ENCODE measurements at regions not wholly inside any gene's neighbourhood (a gene's known extent, or its start where the extent isn't known, plus 50 kb on each side); places are given as distances from the start of the nearest gene placed in this dataset.
"Not testable (repeated sequence)": the region's sequence is repeated elsewhere in the genome, so short reads cannot be mapped to it uniquely, and the experiment has no call there.

GRCh38 chr16:25546791-25547190 is 145.0 kb upstream of the HS3ST4 start:
- intact Hi-C loops (cut with DNase I; ENCODE audit: low total_unique reads): loop anchor here (1.0 kb wide), 1 partner anchor 14 kb away; no protein-coding TSS in a partner anchor
- H3K36me3 ChIP-seq: no peaks in the 10 kb centered on the region
- H3K4me3 ChIP-seq: no peak overlapping the region
- no peak for TF ChIP-seq CTCF (IDR thresholded peaks at IDR 0.05)
- H3K9me3 ChIP-seq: no peaks in the 10 kb centered on the region
- no peaks in the 10 kb centered on the region for H3K4me1 ChIP-seq
- H3K27me3 ChIP-seq: no peaks in the 10 kb centered on the region
- H3K27ac ChIP-seq: no peak overlapping the region
- DNase-seq: no peak

DNA sequence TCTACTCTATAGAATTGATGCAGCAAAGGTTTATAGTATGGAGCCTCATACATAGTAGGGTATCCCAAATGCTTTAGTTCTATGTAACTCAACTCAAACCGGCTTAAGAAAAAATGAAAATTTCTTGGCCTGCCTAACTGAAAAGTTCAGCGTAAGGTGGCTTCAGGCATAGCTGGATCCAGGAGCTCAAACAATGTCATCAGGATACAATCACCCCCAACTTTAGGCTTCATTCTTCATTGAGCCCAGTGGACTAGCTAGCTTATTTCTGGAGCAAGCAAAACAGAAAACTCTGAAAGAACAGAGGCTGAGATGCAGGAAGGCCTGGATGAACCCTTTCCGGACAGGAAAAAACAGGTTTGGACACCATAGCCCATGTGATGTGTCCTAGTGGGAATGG is 147.5 kb upstream of the HS3ST4 start:
- no peak for DNase-seq
- no peak overlapping the region for H3K4me3 ChIP-seq
- intact Hi-C loops (cut with DNase I; ENCODE audit: low total_unique reads): no loop called here

DNA sequence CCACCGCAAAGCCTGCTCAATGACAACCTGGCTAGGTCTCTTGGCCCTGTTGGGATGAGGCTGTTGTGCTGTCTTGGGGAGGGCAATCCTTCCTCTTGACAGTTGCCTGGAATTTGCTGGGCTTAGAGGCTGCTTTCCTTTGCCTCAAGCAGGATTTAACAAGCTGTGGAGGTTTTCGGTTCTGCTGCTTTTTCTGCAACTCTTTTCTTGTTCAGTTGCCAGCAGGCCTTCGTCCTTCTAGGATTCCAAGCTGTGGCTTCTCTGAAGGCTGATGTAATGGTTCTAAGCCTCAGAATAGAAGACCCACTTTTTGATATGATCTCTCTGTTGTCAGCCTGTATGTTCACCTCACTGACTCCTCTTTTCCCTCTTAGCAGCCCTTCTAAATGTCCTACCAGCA is 149.5 kb upstream of the HS3ST4 start:
- intact Hi-C loops (cut with DNase I; ENCODE audit: low total_unique reads): no loop called here

More for the DNA sequence above, 147.5 kb upstream of the HS3ST4 start:
- Histone ChIP-seq H3K4me1 (no peaks in the 10 kb centered on the region), H3K9me3 (no peaks in the 10 kb centered on the region), H3K27me3 (no peaks in the 10 kb centered on the region), H3K27ac (no peak overlapping the region), H3K36me3 (no peaks in the 10 kb centered on the region)
- no peak for TF ChIP-seq CTCF (IDR thresholded peaks at IDR 0.05)

DNA sequence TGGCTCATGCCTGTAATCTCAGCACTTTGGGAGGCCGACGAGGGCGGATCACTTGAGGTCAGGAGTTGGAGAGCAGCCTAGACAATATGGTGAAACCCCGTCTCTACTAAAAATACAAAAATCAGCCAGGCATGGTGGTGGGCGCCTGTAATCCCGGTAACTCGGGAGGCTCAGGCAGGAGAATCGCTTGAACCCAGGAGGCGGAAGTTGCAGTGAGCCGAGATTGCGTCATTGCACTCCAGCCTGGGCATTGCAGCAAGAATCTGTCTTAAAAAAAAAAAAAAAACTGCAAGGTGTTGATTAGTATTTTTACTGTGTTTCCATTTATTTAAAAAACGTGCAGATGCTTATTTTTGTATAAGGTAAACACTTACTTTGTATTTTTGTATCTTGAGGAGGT is 152.0 kb upstream of the HS3ST4 start:
- H3K27ac ChIP-seq; H3K27me3 ChIP-seq; H3K4me1 ChIP-seq; H3K9me3 ChIP-seq; intact Hi-C loops (cut with DNase I; ENCODE audit: low total_unique reads); H3K36me3 ChIP-seq; DNase-seq; H3K4me3 ChIP-seq: not testable (repeated sequence)

More for the DNA sequence above, 149.5 kb upstream of the HS3ST4 start:
- H3K27ac ChIP-seq: no peak overlapping the region
- no peaks in the 10 kb centered on the region for H3K9me3 ChIP-seq
- H3K4me1 ChIP-seq: no peaks in the 10 kb centered on the region
- no peak for DNase-seq
- no peak for TF ChIP-seq CTCF (IDR thresholded peaks at IDR 0.05)
- H3K27me3 ChIP-seq: no peaks in the 10 kb centered on the region
- H3K4me3 ChIP-seq: no peak overlapping the region
- H3K36me3 ChIP-seq: no peaks in the 10 kb centered on the region

- no peak overlapping the region for H3K4me3 ChIP-seq
- intact Hi-C loops (cut with DNase I; ENCODE audit: low total_unique reads): no loop called here
- no peak for TF ChIP-seq CTCF (IDR thresholded peaks at IDR 0.05)
- H3K27ac ChIP-seq: no peak overlapping the region
- H3K27me3 ChIP-seq: no peaks in the 10 kb centered on the region
- no peaks in the 10 kb centered on the region for H3K36me3 ChIP-seq
- H3K4me1 ChIP-seq: no peaks in the 10 kb centered on the region
- no peaks in the 10 kb centered on the region for H3K9me3 ChIP-seq
- no peak for DNase-seq
Measured at GRCh38 chr16:25523183-25523582, 168.6 kb upstream of the HS3ST4 start.

GRCh38 chr16:25512041-25512440 is 179.7 kb upstream of the HS3ST4 start:
- TF ChIP-seq CTCF (IDR thresholded peaks at IDR 0.05): no peak
- Histone ChIP-seq H3K27ac (no peak overlapping the region), H3K9me3 (no peaks in the 10 kb centered on the region), H3K4me1 (no peaks in the 10 kb centered on the region), H3K27me3 (no peaks in the 10 kb centered on the region), H3K36me3 (no peaks in the 10 kb centered on the region), H3K4me3 (no peak overlapping the region)
- DNase-seq: no peak
- intact Hi-C loops (cut with DNase I; ENCODE audit: low total_unique reads): no loop called here

Measured in tibial artery (tissue), 4 donors.